ENCODE measurements at regions not wholly inside any gene's neighbourhood (a gene's known extent, or its start where the extent isn't known, plus 50 kb on each side); places are given as distances from the start of the nearest gene placed in this dataset.

- BruUV-seq (replicated peaks) = no TSS peak
- Mint-ChIP-seq H3K27ac (ENCODE audit: unreplicated experiment) (no peak overlapping the region), H3K9me3 (ENCODE audit: low read depth, unreplicated experiment) (no peaks in the 10 kb centered on the region), H3K4me1 (ENCODE audit: low read depth, unreplicated experiment) (peaks cover 41% of the 10 kb centered on the region), H3K27me3 (ENCODE audit: unreplicated experiment) (no peaks in the 10 kb centered on the region), H3K4me3 (ENCODE audit: low read depth, unreplicated experiment) (no peak overlapping the region), H3K36me3 (ENCODE audit: insufficient read depth, unreplicated experiment) (no peaks in the 10 kb centered on the region)
- TF ChIP-seq CTCF (IDR thresholded peaks at IDR 0.05; ENCODE audit: unreplicated experiment) = no peak
- no peak for DNase-seq
- CTCF ChIA-PET = no interaction called here
- intact Hi-C loops (cut with micrococcal nuclease; ENCODE audit: unreplicated experiment) = no loop called here
Observed at GRCh38 chr12:11953523-11953922, 117.2 kb upstream of the BCL2L14 start.

- H3K36me3 Mint-ChIP-seq (ENCODE audit: insufficient read depth, unreplicated experiment) = no peaks in the 10 kb centered on the region
- H3K4me1 Mint-ChIP-seq (ENCODE audit: low read depth, unreplicated experiment) = peaks cover 41% of the 10 kb centered on the region
- no TSS peak for BruUV-seq (replicated peaks)
- H3K27me3 Mint-ChIP-seq (ENCODE audit: unreplicated experiment) = no peaks in the 10 kb centered on the region
- no peak for TF ChIP-seq CTCF (IDR thresholded peaks at IDR 0.05; ENCODE audit: unreplicated experiment)
- no peak overlapping the region for H3K27ac Mint-ChIP-seq (ENCODE audit: unreplicated experiment)
- H3K9me3 Mint-ChIP-seq (ENCODE audit: low read depth, unreplicated experiment) = no peaks in the 10 kb centered on the region
- no peak for DNase-seq
- intact Hi-C loops (cut with micrococcal nuclease; ENCODE audit: unreplicated experiment) = no loop called here
- CTCF ChIA-PET = no interaction called here
- no peak overlapping the region for H3K4me3 Mint-ChIP-seq (ENCODE audit: low read depth, unreplicated experiment)
Observed at GRCh38 chr12:11954181-11954580, 116.6 kb upstream of the BCL2L14 start.

GRCh38 chr12:11958221-11959091, 112.3 kb upstream of the BCL2L14 start:
- DNase-seq = peak; percentile 8
- no TSS peak for BruUV-seq (replicated peaks)
- CTCF ChIA-PET = interaction anchor here (0.8 kb wide), 1 partner anchor 14 kb away, joined by 3 read pairs; no protein-coding TSS in a partner anchor
- H3K27ac Mint-ChIP-seq (ENCODE audit: unreplicated experiment) = peak overlapping the region; percentile 82
- intact Hi-C loops (cut with micrococcal nuclease; ENCODE audit: unreplicated experiment) = no loop called here
- H3K27me3 Mint-ChIP-seq (ENCODE audit: unreplicated experiment) = no peaks in the 10 kb centered on the region
- no peak for TF ChIP-seq CTCF (IDR thresholded peaks at IDR 0.05; ENCODE audit: unreplicated experiment)
- no peaks in the 10 kb centered on the region for H3K9me3 Mint-ChIP-seq (ENCODE audit: low read depth, unreplicated experiment)
- peaks cover 22% of the 10 kb centered on the region for H3K4me1 Mint-ChIP-seq (ENCODE audit: low read depth, unreplicated experiment)
- H3K36me3 Mint-ChIP-seq (ENCODE audit: insufficient read depth, unreplicated experiment) = no peaks in the 10 kb centered on the region
- H3K4me3 Mint-ChIP-seq (ENCODE audit: low read depth, unreplicated experiment) = peak overlapping the region; percentile 14

- Mint-ChIP-seq H3K36me3 (ENCODE audit: insufficient read depth, unreplicated experiment) (no peaks in the 10 kb centered on the region), H3K27ac (ENCODE audit: unreplicated experiment) (peak overlapping the region; percentile 82), H3K4me3 (ENCODE audit: low read depth, unreplicated experiment) (peak overlapping the region; percentile 14), H3K9me3 (ENCODE audit: low read depth, unreplicated experiment) (no peaks in the 10 kb centered on the region), H3K4me1 (ENCODE audit: low read depth, unreplicated experiment) (peaks cover 25% of the 10 kb centered on the region), H3K27me3 (ENCODE audit: unreplicated experiment) (no peaks in the 10 kb centered on the region)
- peak; percentile 36 for DNase-seq
- intact Hi-C loops (cut with micrococcal nuclease; ENCODE audit: unreplicated experiment) = no loop called here
- no peak for TF ChIP-seq CTCF (IDR thresholded peaks at IDR 0.05; ENCODE audit: unreplicated experiment)
- CTCF ChIA-PET = no interaction called here
- no TSS peak for BruUV-seq (replicated peaks)
Observed at GRCh38 chr12:11959117-11959823, 111.5 kb upstream of the BCL2L14 start.
